ENCODE measurements at regions not wholly inside any gene's neighbourhood (a gene's known extent, or its start where the extent isn't known, plus 50 kb on each side); places are given as distances from the start of the nearest gene placed in this dataset.

DNA sequence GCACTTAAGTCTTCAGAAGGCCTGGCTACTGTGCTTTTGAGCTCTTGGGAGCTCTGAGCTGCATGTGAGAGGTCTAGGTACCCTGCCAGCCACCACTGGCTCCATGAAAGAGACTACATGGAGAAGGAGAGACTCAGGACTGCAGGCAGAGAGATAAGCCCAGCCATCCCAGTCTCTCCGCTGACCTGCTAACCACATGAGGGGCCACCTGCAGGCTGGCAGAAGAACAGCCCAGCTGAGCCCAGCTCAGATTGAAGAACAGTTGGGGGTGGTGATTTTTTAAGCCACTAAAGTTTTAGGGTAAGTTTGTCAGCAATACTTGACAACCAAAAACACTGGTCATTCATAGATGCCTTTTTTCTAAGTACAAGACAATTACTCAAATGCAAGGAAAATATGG lies 205.0 kb upstream of the PRDM9 start:
- H3K36me3 ChIP-seq (ENCODE audit: control insufficient read depth, low read length): no peaks in the 10 kb centered on the region
- H3K4me2 ChIP-seq (ENCODE audit: low read length): no peak overlapping the region
- H3K4me3 ChIP-seq (ENCODE audit: low read length): no peak overlapping the region
- no peaks in the 10 kb centered on the region for H3K79me2 ChIP-seq (ENCODE audit: control insufficient read depth, low read length)
- no peaks in the 10 kb centered on the region for H4K20me1 ChIP-seq (ENCODE audit: control insufficient read depth, insufficient read depth, low read depth, low read length)
- TF ChIP-seq, protein P1, sequence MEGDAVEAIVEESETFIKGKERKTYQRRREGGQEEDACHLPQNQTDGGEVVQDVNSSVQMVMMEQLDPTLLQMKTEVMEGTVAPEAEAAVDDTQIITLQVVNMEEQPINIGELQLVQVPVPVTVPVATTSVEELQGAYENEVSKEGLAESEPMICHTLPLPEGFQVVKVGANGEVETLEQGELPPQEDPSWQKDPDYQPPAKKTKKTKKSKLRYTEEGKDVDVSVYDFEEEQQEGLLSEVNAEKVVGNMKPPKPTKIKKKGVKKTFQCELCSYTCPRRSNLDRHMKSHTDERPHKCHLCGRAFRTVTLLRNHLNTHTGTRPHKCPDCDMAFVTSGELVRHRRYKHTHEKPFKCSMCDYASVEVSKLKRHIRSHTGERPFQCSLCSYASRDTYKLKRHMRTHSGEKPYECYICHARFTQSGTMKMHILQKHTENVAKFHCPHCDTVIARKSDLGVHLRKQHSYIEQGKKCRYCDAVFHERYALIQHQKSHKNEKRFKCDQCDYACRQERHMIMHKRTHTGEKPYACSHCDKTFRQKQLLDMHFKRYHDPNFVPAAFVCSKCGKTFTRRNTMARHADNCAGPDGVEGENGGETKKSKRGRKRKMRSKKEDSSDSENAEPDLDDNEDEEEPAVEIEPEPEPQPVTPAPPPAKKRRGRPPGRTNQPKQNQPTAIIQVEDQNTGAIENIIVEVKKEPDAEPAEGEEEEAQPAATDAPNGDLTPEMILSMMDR (IDR thresholded peaks at IDR 0.05; ENCODE audit: low read depth, low read length, poor library complexity, severe bottlenecking): no peak
- no peak for TF ChIP-seq EZH2phosphoT487 (IDR thresholded peaks at IDR 0.05; ENCODE audit: borderline replicate concordance, low read length)
- no peaks in the 10 kb centered on the region for H3K9me3 ChIP-seq (ENCODE audit: control insufficient read depth, insufficient read depth, low read length)
- H3F3A ChIP-seq (ENCODE audit: control insufficient read depth, insufficient read depth): no peaks in the 10 kb centered on the region
- H3K27me3 ChIP-seq (ENCODE audit: control insufficient read depth, low read length): no peaks in the 10 kb centered on the region
- H3K4me1 ChIP-seq (ENCODE audit: control insufficient read depth, low read length): no peaks in the 10 kb centered on the region
- H3K9me2 ChIP-seq (replicated peaks; ENCODE audit: control insufficient read depth, low read length): no peaks in the 10 kb centered on the region
- H3K27ac ChIP-seq (ENCODE audit: low read depth, low read length): no peak overlapping the region

DNA sequence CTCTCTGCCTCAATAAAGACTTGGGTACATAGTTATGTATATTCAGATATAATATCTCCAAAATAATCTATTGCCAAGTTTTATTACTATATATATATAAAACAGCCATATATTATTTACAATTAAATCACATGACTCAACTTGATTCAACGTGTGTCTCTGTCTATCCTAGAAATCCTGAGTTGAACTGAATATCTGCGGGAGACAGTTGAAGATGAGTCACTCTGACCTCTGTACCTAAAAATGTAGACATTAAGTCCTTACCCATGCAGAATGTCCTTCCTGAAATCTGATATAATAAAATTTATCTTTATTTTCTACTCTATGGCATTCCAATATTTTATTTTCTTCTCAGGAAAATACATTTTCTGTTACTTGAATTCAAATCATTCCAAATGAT lies 218.2 kb upstream of the PRDM9 start:
- no peak overlapping the region for H3K27ac ChIP-seq (ENCODE audit: low read depth, low read length)
- H3K79me2 ChIP-seq (ENCODE audit: control insufficient read depth, low read length): no peaks in the 10 kb centered on the region
- no peaks in the 10 kb centered on the region for H3K36me3 ChIP-seq (ENCODE audit: control insufficient read depth, low read length)
- no peak overlapping the region for H3K4me3 ChIP-seq (ENCODE audit: low read length)
- no peaks in the 10 kb centered on the region for H4K20me1 ChIP-seq (ENCODE audit: control insufficient read depth, insufficient read depth, low read depth, low read length)
- H3K4me2 ChIP-seq (ENCODE audit: low read length): no peak overlapping the region
- H3K9me2 ChIP-seq (replicated peaks; ENCODE audit: control insufficient read depth, low read length): no peaks in the 10 kb centered on the region
- H3K27me3 ChIP-seq (ENCODE audit: control insufficient read depth, low read length): no peaks in the 10 kb centered on the region
- no peaks in the 10 kb centered on the region for H3K9me3 ChIP-seq (ENCODE audit: control insufficient read depth, insufficient read depth, low read length)
- no peaks in the 10 kb centered on the region for H3F3A ChIP-seq (ENCODE audit: control insufficient read depth, insufficient read depth)
- TF ChIP-seq, protein P1 (IDR thresholded peaks at IDR 0.05; ENCODE audit: low read depth, low read length, poor library complexity, severe bottlenecking): no peak
- no peak for TF ChIP-seq EZH2phosphoT487 (IDR thresholded peaks at IDR 0.05; ENCODE audit: borderline replicate concordance, low read length)
- no peaks in the 10 kb centered on the region for H3K4me1 ChIP-seq (ENCODE audit: control insufficient read depth, low read length)

- Histone ChIP-seq H3K79me2 (ENCODE audit: control insufficient read depth, low read length) (no peaks in the 10 kb centered on the region), H4K20me1 (ENCODE audit: control insufficient read depth, insufficient read depth, low read depth, low read length) (no peaks in the 10 kb centered on the region), H3K27me3 (ENCODE audit: control insufficient read depth, low read length) (no peaks in the 10 kb centered on the region), H3K4me2 (ENCODE audit: low read length) (no peak overlapping the region), H3K27ac (ENCODE audit: low read depth, low read length) (no peak overlapping the region), H3K36me3 (ENCODE audit: control insufficient read depth, low read length) (no peaks in the 10 kb centered on the region), H3K4me3 (ENCODE audit: low read length) (no peak overlapping the region), H3K4me1 (ENCODE audit: control insufficient read depth, low read length) (no peaks in the 10 kb centered on the region), H3K9me2 (replicated peaks; ENCODE audit: control insufficient read depth, low read length) (no peaks in the 10 kb centered on the region), H3K9me3 (ENCODE audit: control insufficient read depth, insufficient read depth, low read length) (no peaks in the 10 kb centered on the region), H3F3A (ENCODE audit: control insufficient read depth, insufficient read depth) (no peaks in the 10 kb centered on the region)
- TF ChIP-seq, protein P1 (IDR thresholded peaks at IDR 0.05; ENCODE audit: low read depth, low read length, poor library complexity, severe bottlenecking): no peak
- no peak for TF ChIP-seq EZH2phosphoT487 (IDR thresholded peaks at IDR 0.05; ENCODE audit: borderline replicate concordance, low read length)
These were observed 222.8 kb upstream of the PRDM9 start for GRCh38 chr5:23284656-23285055.

- Histone ChIP-seq H3K36me3 (ENCODE audit: control insufficient read depth, low read length) (no peaks in the 10 kb centered on the region), H3K4me1 (ENCODE audit: control insufficient read depth, low read length) (no peaks in the 10 kb centered on the region), H3K79me2 (ENCODE audit: control insufficient read depth, low read length) (no peaks in the 10 kb centered on the region), H3K4me3 (ENCODE audit: low read length) (no peak overlapping the region), H3K27ac (ENCODE audit: low read depth, low read length) (no peak overlapping the region), H3K9me3 (ENCODE audit: control insufficient read depth, insufficient read depth, low read length) (peaks cover 3% of the 10 kb centered on the region; the same call in 1 of the 2 replicates), H3K4me2 (ENCODE audit: low read length) (no peak overlapping the region), H3K27me3 (ENCODE audit: control insufficient read depth, low read length) (no peaks in the 10 kb centered on the region), H3K9me2 (replicated peaks; ENCODE audit: control insufficient read depth, low read length) (no peaks in the 10 kb centered on the region), H3F3A (ENCODE audit: control insufficient read depth, insufficient read depth) (no peaks in the 10 kb centered on the region), H4K20me1 (ENCODE audit: control insufficient read depth, insufficient read depth, low read depth, low read length) (no peaks in the 10 kb centered on the region)
- TF ChIP-seq, protein P1 (IDR thresholded peaks at IDR 0.05; ENCODE audit: low read depth, low read length, poor library complexity, severe bottlenecking): no peak
- no peak for TF ChIP-seq EZH2phosphoT487 (IDR thresholded peaks at IDR 0.05; ENCODE audit: borderline replicate concordance, low read length)
These were observed 233.2 kb upstream of the PRDM9 start for GRCh38 chr5:23274171-23274570.

All from DOHH2 (cell line).